H9 (cell line): ENCODE measurements at regions not wholly inside any gene's neighbourhood (a gene's known extent, or its start where the extent isn't known, plus 50 kb on each side); places are given as distances from the start of the nearest gene placed in this dataset.

Experiments
- DNase-seq: peaks from one replicate; pipeline ENCODE4 v3.0.0-alpha.2; 2017
- H2AFZ ChIP-seq: one replicate; pipeline ENCODE4 v1.6.1; 2013; ENCODE audit warnings: mild to moderate bottlenecking, low read length, control low read depth, moderate library complexity
- H2AK5ac ChIP-seq: 2 replicates; pipeline ENCODE4 v1.6.1; 2013; ENCODE audit warnings: low read length, control low read depth, mixed read lengths; ENCODE audit not compliant: insufficient read length
- H2BK120ac ChIP-seq: one replicate; pipeline ENCODE4 v1.6.1; 2013; ENCODE audit warnings: low read depth, mild to moderate bottlenecking, low read length, control low read depth, inconsistent platforms; ENCODE audit not compliant: poor library complexity, severe bottlenecking
- H2BK12ac ChIP-seq: 2 replicates; pipeline ENCODE4 v1.6.1; 2013; ENCODE audit warnings: low read length, control low read depth, mixed read lengths, low read depth; ENCODE audit not compliant: insufficient read length
- H2BK15ac ChIP-seq: 2 replicates; pipeline ENCODE4 v1.6.1; 2013; ENCODE audit warnings: low read depth, low read length, control low read depth
- H2BK20ac ChIP-seq: one replicate; pipeline ENCODE4 v1.6.1; 2013; ENCODE audit warnings: low read depth, mild to moderate bottlenecking, low read length, control low read depth, inconsistent platforms; ENCODE audit not compliant: poor library complexity, severe bottlenecking
- H2BK5ac ChIP-seq: 2 replicates; pipeline ENCODE4 v1.6.1; 2013; ENCODE audit warnings: low read length, control low read depth, mixed read lengths; ENCODE audit not compliant: insufficient read length
- H3K14ac ChIP-seq: 2 replicates; pipeline ENCODE4 v1.6.1; 2013; ENCODE audit warnings: low read length, control low read depth; ENCODE audit not compliant: insufficient read depth
- H3K18ac ChIP-seq: 2 replicates; pipeline ENCODE4 v1.6.1; 2013; ENCODE audit warnings: low read depth, mild to moderate bottlenecking, mixed read lengths, low read length, control low read depth; ENCODE audit not compliant: insufficient read length
- H3K23ac ChIP-seq: 2 replicates; pipeline ENCODE4 v1.6.1; 2013; ENCODE audit warnings: low read length, control low read depth, mixed read lengths, low read depth; ENCODE audit not compliant: insufficient read length
- H3K23me2 ChIP-seq: 2 replicates; pipeline ENCODE4 v1.6.1; 2013; ENCODE audit warnings: low read depth, mild to moderate bottlenecking, mixed read lengths, low read length, control low read depth; ENCODE audit not compliant: insufficient read length, poor library complexity, severe bottlenecking
- H3K27ac ChIP-seq: 2 replicates; pipeline ENCODE4 v1.5.1; 2013; ENCODE audit warnings: low read length, control low read depth, mixed read lengths, low read depth; ENCODE audit not compliant: insufficient read length
- H3K27me3 ChIP-seq: 2 replicates; pipeline ENCODE4 v1.6.1; 2013; ENCODE audit warnings: low read length, control low read depth, inconsistent platforms; ENCODE audit not compliant: insufficient read depth
- H3K4ac ChIP-seq: 2 replicates; pipeline ENCODE4 v1.6.1; 2013; ENCODE audit warnings: low read depth, mild to moderate bottlenecking, control low read depth, inconsistent platforms, low read length, moderate library complexity
- H3K4me1 ChIP-seq: 2 replicates; pipeline ENCODE4 v1.6.1; 2013; ENCODE audit warnings: low read length, control low read depth, inconsistent platforms; ENCODE audit not compliant: insufficient read depth
- H3K4me2 ChIP-seq: 2 replicates; pipeline ENCODE4 v1.6.1; 2013; ENCODE audit warnings: low read length, control low read depth, mixed read lengths; ENCODE audit not compliant: insufficient read length, insufficient read depth
- H3K56ac ChIP-seq: 2 replicates; pipeline ENCODE4 v1.6.1; 2013; ENCODE audit warnings: low read depth, mild to moderate bottlenecking, mixed read lengths, low read length, control low read depth; ENCODE audit not compliant: insufficient read length
- H3K79me1 ChIP-seq: 2 replicates; pipeline ENCODE4 v1.6.1; 2013; ENCODE audit warnings: low read depth, mild to moderate bottlenecking, moderate library complexity, low read length, control low read depth, inconsistent platforms; ENCODE audit not compliant: insufficient read depth, poor library complexity, severe bottlenecking
- H3K79me2 ChIP-seq: 2 replicates; pipeline ENCODE4 v1.6.1; 2013; ENCODE audit warnings: low read length, control low read depth, inconsistent platforms; ENCODE audit not compliant: insufficient read depth
- H3K9ac ChIP-seq: 2 replicates; pipeline ENCODE4 v1.6.1; 2013; ENCODE audit warnings: low read length, control low read depth, mixed read lengths; ENCODE audit not compliant: insufficient read length; ENCODE audit errors: extremely low read depth
- H3K9me3 ChIP-seq: one replicate; pipeline ENCODE4 v1.6.1; 2013; ENCODE audit warnings: low read depth, low read length, inconsistent platforms; ENCODE audit not compliant: control insufficient read depth
- H3T11ph ChIP-seq: one replicate; pipeline ENCODE4 v1.6.1; 2013; ENCODE audit warnings: mild to moderate bottlenecking, low read length, control low read depth, inconsistent platforms
- H4K20me1 ChIP-seq: one replicate; pipeline ENCODE4 v1.6.1; 2013; ENCODE audit not compliant: control insufficient read depth, insufficient read length, insufficient read depth
- H4K5ac ChIP-seq: 2 replicates; pipeline ENCODE4 v1.6.1; 2013; ENCODE audit warnings: low read depth, mild to moderate bottlenecking, mixed read lengths, low read length, control low read depth; ENCODE audit not compliant: insufficient read length
- H4K8ac ChIP-seq: replicated peaks from 2 replicates; pipeline ENCODE4 v1.6.1; 2013; ENCODE audit warnings: low read length, control low read depth, mixed read lengths, low read depth; ENCODE audit not compliant: insufficient read length
- H4K91ac ChIP-seq: 2 replicates; pipeline ENCODE4 v1.6.1; 2013; ENCODE audit warnings: low read depth, mild to moderate bottlenecking, moderate library complexity, mixed read lengths, low read length, control low read depth; ENCODE audit not compliant: insufficient read length
- H3K27ac Mint-ChIP-seq, 3 experiments: 2 replicates in 2 of 3; 3 replicates in 1 of 3; pipeline ENCODE4 v1.8.0; 2020 to 2021; ENCODE audit warnings: mixed read lengths in 3 of 3, mild to moderate bottlenecking in 1 of 3, moderate library complexity in 1 of 3
- H3K27me3 Mint-ChIP-seq: 2 replicates; pipeline ENCODE4 v1.8.0; 2021; ENCODE audit warnings: low read depth, mild to moderate bottlenecking, moderate library complexity, mixed read lengths
- H3K36me3 Mint-ChIP-seq, 3 experiments: 2 replicates in 2 of 3; 3 replicates in 1 of 3; pipeline ENCODE4 v1.8.0; 2020 to 2021; ENCODE audit warnings: low read depth in 3 of 3, mixed read lengths in 3 of 3; ENCODE audit not compliant: insufficient read depth in 1 of 3
- H3K4me1 Mint-ChIP-seq, 2 experiments: 2 replicates each; pipeline ENCODE4 v1.8.0; 2020; ENCODE audit warnings: mixed read lengths in 2 of 2
- H3K4me3 Mint-ChIP-seq, 2 experiments: 2 replicates in 1 of 2; 3 replicates in 1 of 2; pipeline ENCODE4 v1.8.0; 2020 to 2021; ENCODE audit warnings: mild to moderate bottlenecking in 2 of 2, mixed read lengths in 2 of 2, moderate library complexity in 1 of 2
- H3K9me3 Mint-ChIP-seq, 2 experiments: 2 replicates in 1 of 2; 3 replicates in 1 of 2; pipeline ENCODE4 v1.8.0; 2020; ENCODE audit warnings: mild to moderate bottlenecking in 2 of 2, mixed read lengths in 2 of 2, moderate library complexity in 1 of 2
- WGBS: extraction: QIAGEN DNeasy Blood & Tissue Kit; methylation state at CpG from one replicate; pipeline ENCODE4 v1.1.7; 2013; ENCODE audit warnings: missing lambda C conversion rate, low lambda C conversion rate, mixed read lengths; ENCODE audit not compliant: insufficient read length; ENCODE audit errors: extremely low coverage; 5-methylcytosine and 5-hydroxymethylcytosine counted together
- TF ChIP-seq, protein P1 (sequence below): fragments of 200-600 bp; sonication (generic); conservative IDR thresholded peaks from 3 replicates; pipeline ENCODE4 v1.8.0; 2021; ENCODE audit warnings: antibody characterized with exemption, mild to moderate bottlenecking

DNA sequence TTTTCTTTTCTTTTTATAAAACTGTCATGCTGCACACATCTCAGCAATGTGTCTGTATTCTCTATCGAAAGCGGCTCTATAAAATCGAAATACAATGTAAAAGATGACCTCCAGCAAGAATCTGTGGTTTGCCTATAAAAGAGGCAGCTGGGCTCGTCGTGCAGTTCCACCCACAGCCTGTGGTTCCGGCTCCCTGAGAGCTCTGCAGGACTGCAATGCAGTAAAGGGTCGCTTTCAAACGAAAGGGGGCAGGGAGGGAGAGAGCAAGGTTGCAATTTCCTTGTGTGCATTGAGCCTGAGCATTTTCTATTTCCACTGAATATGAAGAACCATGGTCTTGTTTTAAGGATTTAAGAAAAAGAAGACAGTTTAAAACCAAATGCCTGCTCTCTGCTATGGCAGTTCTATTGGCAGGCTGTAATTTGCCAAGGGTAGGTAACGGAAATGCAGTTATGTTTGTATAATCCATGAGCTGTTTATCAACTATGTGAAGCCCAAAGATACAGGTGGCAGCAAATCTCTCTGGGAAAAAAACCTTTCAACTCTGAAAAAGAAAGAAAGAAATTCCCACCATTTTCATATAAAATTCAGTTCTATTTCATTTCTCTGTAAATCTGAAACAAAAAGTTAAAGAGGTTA, 236.5 kb downstream of the HACE1 start:
- Histone ChIP-seq H3K4me2 (no peak overlapping the region), H3K27me3 (no peaks in the 10 kb centered on the region), H3K23ac (no peak overlapping the region), H4K91ac (no peak overlapping the region), H3T11ph (no peak overlapping the region), H3K4ac (no peak overlapping the region), H2BK5ac (no peak overlapping the region), H3K23me2 (no peaks in the 10 kb centered on the region), H2BK20ac (no peak overlapping the region), H2AK5ac (no peak overlapping the region), H4K5ac (no peak overlapping the region), H3K4me1 (no peaks in the 10 kb centered on the region), H3K18ac (no peak overlapping the region), H2BK12ac (no peak overlapping the region), H2BK15ac (no peak overlapping the region), H3K9ac (no peak overlapping the region), H2BK120ac (no peak overlapping the region), H3K56ac (no peak overlapping the region), H3K79me1 (no peaks in the 10 kb centered on the region), H3K79me2 (no peaks in the 10 kb centered on the region), H3K27ac (no peak overlapping the region), H3K9me3 (no peaks in the 10 kb centered on the region), H4K8ac (no peak overlapping the region), H4K20me1 (no peaks in the 10 kb centered on the region), H3K14ac (no peak overlapping the region), H2AFZ (no peak overlapping the region)
- Mint-ChIP-seq H3K36me3 (no peaks in the 10 kb centered on the region), H3K4me3 (peak overlapping the region in 1 of 2 experiments; percentile 43; a peak in 1 of 5 replicates), H3K4me1 (peaks cover 6 to 9% of the 10 kb centered on the region in 2 experiments), H3K9me3 (no peaks in the 10 kb centered on the region), H3K27me3 (no peaks in the 10 kb centered on the region), H3K27ac (peak overlapping the region in 1 of 3 experiments; percentile 31; a peak in 2 of 7 replicates)
- peak; percentile 66 for DNase-seq
- TF ChIP-seq, protein P1, sequence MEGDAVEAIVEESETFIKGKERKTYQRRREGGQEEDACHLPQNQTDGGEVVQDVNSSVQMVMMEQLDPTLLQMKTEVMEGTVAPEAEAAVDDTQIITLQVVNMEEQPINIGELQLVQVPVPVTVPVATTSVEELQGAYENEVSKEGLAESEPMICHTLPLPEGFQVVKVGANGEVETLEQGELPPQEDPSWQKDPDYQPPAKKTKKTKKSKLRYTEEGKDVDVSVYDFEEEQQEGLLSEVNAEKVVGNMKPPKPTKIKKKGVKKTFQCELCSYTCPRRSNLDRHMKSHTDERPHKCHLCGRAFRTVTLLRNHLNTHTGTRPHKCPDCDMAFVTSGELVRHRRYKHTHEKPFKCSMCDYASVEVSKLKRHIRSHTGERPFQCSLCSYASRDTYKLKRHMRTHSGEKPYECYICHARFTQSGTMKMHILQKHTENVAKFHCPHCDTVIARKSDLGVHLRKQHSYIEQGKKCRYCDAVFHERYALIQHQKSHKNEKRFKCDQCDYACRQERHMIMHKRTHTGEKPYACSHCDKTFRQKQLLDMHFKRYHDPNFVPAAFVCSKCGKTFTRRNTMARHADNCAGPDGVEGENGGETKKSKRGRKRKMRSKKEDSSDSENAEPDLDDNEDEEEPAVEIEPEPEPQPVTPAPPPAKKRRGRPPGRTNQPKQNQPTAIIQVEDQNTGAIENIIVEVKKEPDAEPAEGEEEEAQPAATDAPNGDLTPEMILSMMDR = peak; percentile 38; the same call in 2 of the 3 replicates
- WGBS = no CpG with 5 or more reads among the region's 9 CpGs
